ENCODE measurements at regions not wholly inside any gene's neighbourhood (a gene's known extent, or its start where the extent isn't known, plus 50 kb on each side); places are given as distances from the start of the nearest gene placed in this dataset.
A peak's percentile ranks its signal among the peaks of the same experiment; 100 is the strongest.

DNA sequence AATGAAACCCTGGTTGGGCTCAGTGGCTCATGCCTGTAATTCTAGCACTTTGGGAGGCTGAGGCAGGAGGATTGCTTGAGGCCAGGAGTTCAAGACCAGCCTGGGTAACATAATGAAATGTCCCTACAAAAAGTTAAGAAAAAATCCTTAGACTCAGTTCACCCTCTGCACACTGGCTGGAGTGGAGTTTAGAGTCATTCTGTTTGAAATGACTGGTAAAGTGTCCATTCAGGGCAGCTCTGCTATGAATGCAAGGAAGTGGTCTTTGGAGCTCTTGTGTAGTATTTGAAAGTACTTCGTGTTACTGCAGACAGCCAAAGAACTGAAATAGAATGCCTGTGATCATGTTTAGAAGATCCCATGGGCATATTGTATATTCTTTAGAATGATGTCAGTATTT is 466.5 kb downstream of the PCNX1 start:
- H3K27ac ChIP-seq (ENCODE audit: extremely low read depth, low read depth, low read length) = no peak overlapping the region
- H3K36me3 ChIP-seq (ENCODE audit: control insufficient read depth, insufficient read depth, low read length) = no peaks in the 10 kb centered on the region
- H3K9me3 ChIP-seq (replicated peaks; ENCODE audit: control insufficient read depth, insufficient read depth, low read depth, low read length) = no peaks in the 10 kb centered on the region
- TF ChIP-seq CBFB (CRISPR knock-in tag; IDR thresholded peaks at IDR 0.05) (no peak), KDM5B (IDR thresholded peaks at IDR 0.05; ENCODE audit: insufficient replicate concordance, low read depth, low read length) (no peak)
- no peaks in the 10 kb centered on the region for H3K9me1 ChIP-seq (ENCODE audit: control insufficient read depth, insufficient read depth, low read length)
- H3K4me1 ChIP-seq (replicated peaks in 1 of 2; ENCODE audit: control insufficient read depth in 2 of 2, insufficient read depth in 2 of 2, low read length in 2 of 2) = peaks cover 0 to 7% of the 10 kb centered on the region in 2 experiments; a peak in 1 of 5 replicates
- H3K4me3 ChIP-seq = no peak overlapping the region
- FAIRE-seq = no peak
- no peak overlapping the region for H3K4me2 ChIP-seq (ENCODE audit: insufficient read depth, low read length)
- H3K9ac ChIP-seq (ENCODE audit: insufficient read depth in 1 of 2, low read depth in 2 of 2, low read length in 2 of 2) = no peak overlapping the region
- no peak overlapping the region for H2AFZ ChIP-seq (ENCODE audit: low read depth, low read length)
- no peaks in the 10 kb centered on the region for H3K27me3 ChIP-seq (ENCODE audit: control insufficient read depth in 2 of 2, insufficient read depth in 2 of 2, low read length in 2 of 2)
- H3K79me2 ChIP-seq (ENCODE audit: control insufficient read depth, insufficient read depth, low read length) = peaks cover 6% of the 10 kb centered on the region; the same call in 1 of the 3 replicates
- no TSS peak for BruUV-seq (replicated peaks)
- in situ Hi-C loops (cut with MboI) = no loop called here
- 0 out of 3 replicates have a peak, but pooled peaks have one; percentile 21 for ATAC-seq
- CTCF ChIA-PET (ENCODE audit: low intra/inter-chr PET ratio) = no interaction called here
- no peak for DNase-seq (ENCODE audit: extremely low read depth in 1 of 4, low spot score in 3 of 4)
- WGBS (ENCODE audit: insufficient coverage, low coverage, missing lambda C conversion rate) = 40% methylated on average over 1 of the region's 1 CpG
- no peaks in the 10 kb centered on the region for H4K20me1 ChIP-seq (replicated peaks; ENCODE audit: control insufficient read depth, insufficient read depth, low read length)
- POLR2A ChIA-PET = interaction anchor here (1.0 kb wide), 1 partner anchor 8 kb away, joined by 3 read pairs; no protein-coding TSS in a partner anchor
- intact Hi-C loops (cut with micrococcal nuclease) = no loop called here

- WGBS (ENCODE audit: insufficient coverage, low coverage, missing lambda C conversion rate) = 80% methylated on average over 1 of the region's 1 CpG
- in situ Hi-C loops (cut with MboI) (no loop called here), intact Hi-C loops (cut with micrococcal nuclease) (no loop called here)
- Histone ChIP-seq H3K4me1 (replicated peaks in 1 of 2; ENCODE audit: control insufficient read depth in 2 of 2, insufficient read depth in 2 of 2, low read length in 2 of 2) (peaks cover 0 to 7% of the 10 kb centered on the region in 2 experiments; a peak in 1 of 5 replicates), H3K27me3 (ENCODE audit: control insufficient read depth in 2 of 2, insufficient read depth in 2 of 2, low read length in 2 of 2) (no peaks in the 10 kb centered on the region), H2AFZ (ENCODE audit: low read depth, low read length) (no peak overlapping the region), H3K9me3 (replicated peaks; ENCODE audit: control insufficient read depth, insufficient read depth, low read depth, low read length) (no peaks in the 10 kb centered on the region), H3K9me1 (ENCODE audit: control insufficient read depth, insufficient read depth, low read length) (no peaks in the 10 kb centered on the region), H3K79me2 (ENCODE audit: control insufficient read depth, insufficient read depth, low read length) (peaks cover 6% of the 10 kb centered on the region; the same call in 1 of the 3 replicates), H4K20me1 (replicated peaks; ENCODE audit: control insufficient read depth, insufficient read depth, low read length) (no peaks in the 10 kb centered on the region), H3K4me2 (ENCODE audit: insufficient read depth, low read length) (no peak overlapping the region), H3K4me3 (no peak overlapping the region), H3K9ac (ENCODE audit: insufficient read depth in 1 of 2, low read depth in 2 of 2, low read length in 2 of 2) (no peak overlapping the region), H3K27ac (ENCODE audit: extremely low read depth, low read depth, low read length) (no peak overlapping the region; the same call in 2 of the 3 replicates), H3K36me3 (ENCODE audit: control insufficient read depth, insufficient read depth, low read length) (no peaks in the 10 kb centered on the region)
- BruUV-seq (replicated peaks) = no TSS peak
- DNase-seq (ENCODE audit: extremely low read depth in 1 of 4, low spot score in 3 of 4) = no peak
- no peak for ATAC-seq
- FAIRE-seq = no peak
- ChIA-PET POLR2A (interaction anchor here (0.7 kb wide), 1 partner anchor 681 kb away, joined by 3 read pairs; no protein-coding TSS in a partner anchor), CTCF (ENCODE audit: low intra/inter-chr PET ratio) (no interaction called here)
- TF ChIP-seq YY1 (IDR thresholded peaks at IDR 0.05; ENCODE audit: borderline replicate concordance in 1 of 3, control insufficient read depth in 1 of 3, extremely low read depth in 1 of 3, insufficient read depth in 3 of 3, insufficient read length in 1 of 3, insufficient replicate concordance in 2 of 3, low read depth in 1 of 3, low read length in 2 of 3) (peak in 2 of 3 experiments; percentile 23 to 86), TGIF2 (CRISPR knock-in tag; IDR thresholded peaks at IDR 0.05) (no peak), NR1H2 (CRISPR knock-in tag; IDR thresholded peaks at IDR 0.05) (no peak), ZNF316 (IDR thresholded peaks at IDR 0.05) (0 out of 2 replicates have a peak, but pooled peaks have one; percentile 20), ELF4 (CRISPR knock-in tag; IDR thresholded peaks at IDR 0.05) (no peak)
These were observed 467.7 kb downstream of the PCNX1 start for GRCh38 chr14:71374989-71375388.

All from K562 (cell line).